ENCODE measurements at regions not wholly inside any gene's neighbourhood (a gene's known extent, or its start where the extent isn't known, plus 50 kb on each side); places are given as distances from the start of the nearest gene placed in this dataset.
"Not testable (repeated sequence)": the region's sequence is repeated elsewhere in the genome, so short reads cannot be mapped to it uniquely, and the experiment has no call there.

GRCh38 chr4:13990596-13991589 lies 363.4 kb upstream of the BOD1L1 start:
- no peak for DNase-seq

DNA sequence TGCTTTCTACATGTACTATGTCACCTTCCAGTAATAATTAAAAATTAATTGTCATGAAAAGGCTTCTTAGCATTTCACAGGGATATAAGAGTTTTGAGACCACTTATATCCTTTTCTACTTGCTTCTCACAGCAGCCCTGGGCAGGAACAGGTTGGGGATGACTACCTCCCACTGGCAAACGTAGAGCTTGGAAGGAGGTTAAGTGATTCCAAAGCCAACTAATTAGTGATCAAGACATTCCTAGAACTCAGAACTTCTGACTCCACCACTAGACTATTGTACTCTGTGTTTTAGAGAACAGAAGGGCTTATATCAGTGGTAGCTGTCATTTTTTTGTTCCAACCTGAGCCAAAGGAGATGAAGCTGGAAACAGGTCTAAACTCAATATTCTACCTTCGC lies 364.5 kb upstream of the BOD1L1 start:
- no peak for DNase-seq

DNA sequence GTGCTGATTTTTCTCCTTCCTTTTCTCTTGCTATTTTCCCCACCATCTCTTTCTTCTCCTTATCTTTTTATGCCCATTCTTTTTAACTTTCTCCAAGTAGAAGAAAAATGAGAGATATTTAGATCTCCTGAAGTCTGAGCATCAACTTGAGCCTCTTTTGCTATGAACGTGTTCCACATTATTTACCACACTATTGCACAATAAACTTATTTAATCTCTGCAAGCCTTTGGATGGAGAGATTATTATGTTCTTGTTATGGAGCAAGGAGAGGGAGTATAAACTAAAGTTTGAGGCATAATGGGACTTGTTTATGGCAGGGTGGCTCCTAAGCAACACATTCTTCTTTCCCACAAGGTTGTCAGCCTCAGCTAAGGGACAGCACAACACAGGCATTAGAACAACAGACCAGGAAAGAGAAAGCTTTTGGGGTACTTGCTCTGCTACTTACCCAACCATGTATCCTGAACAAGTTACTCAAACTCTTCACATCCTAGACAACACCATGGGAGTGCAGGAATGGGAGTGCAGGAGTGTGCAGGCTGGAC lies 365.5 kb upstream of the BOD1L1 start:
- DNase-seq = no peak

DNA sequence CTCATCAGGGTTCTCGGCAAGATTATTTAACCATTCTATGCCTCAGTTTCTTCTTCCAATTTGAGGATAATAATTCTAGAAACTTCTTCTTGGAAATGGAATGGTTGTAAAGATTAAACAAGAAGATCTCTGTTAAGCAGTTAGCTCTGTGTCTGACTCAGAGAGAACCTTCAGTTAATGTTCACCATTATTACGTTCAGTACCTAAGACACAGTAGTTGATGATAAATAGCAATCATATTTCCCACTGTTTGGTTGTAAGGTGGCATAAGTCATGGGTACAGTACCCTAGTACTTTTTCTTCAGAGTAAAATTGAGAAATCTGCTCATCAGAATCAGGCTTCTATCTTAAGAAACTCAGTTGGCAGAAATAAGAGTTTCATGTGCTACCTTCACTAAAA lies 366.5 kb upstream of the BOD1L1 start:
- no peak for DNase-seq

DNA sequence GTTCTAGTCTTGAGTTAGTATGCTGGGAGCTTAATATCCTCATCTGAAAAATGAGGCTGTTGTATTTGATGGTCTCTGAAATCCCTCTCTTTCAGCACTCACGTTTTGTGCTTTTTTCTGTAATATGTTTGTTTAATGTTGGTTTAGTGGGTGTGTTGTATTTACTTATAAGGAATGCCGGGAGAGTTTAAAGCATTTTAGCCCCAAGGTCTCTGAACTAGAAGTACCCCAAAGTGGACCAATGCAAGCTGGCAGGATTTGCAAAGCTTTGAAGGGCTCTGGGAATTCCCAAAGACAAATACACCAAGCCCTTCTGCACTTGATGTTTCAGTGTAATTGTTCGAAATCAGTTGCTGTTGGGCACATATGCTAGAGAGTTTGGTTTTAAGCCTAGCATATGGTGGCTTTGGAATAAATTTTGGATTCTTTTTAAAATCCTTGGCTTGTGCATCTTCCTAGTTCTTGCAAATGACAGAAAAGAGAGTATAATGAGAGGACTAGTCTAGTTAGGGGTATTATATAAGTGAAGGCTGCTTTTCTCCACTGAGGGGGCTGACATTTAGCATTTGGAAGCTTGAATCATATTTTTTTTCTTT lies 371.4 kb upstream of the BOD1L1 start:
- no peak for DNase-seq

DNA sequence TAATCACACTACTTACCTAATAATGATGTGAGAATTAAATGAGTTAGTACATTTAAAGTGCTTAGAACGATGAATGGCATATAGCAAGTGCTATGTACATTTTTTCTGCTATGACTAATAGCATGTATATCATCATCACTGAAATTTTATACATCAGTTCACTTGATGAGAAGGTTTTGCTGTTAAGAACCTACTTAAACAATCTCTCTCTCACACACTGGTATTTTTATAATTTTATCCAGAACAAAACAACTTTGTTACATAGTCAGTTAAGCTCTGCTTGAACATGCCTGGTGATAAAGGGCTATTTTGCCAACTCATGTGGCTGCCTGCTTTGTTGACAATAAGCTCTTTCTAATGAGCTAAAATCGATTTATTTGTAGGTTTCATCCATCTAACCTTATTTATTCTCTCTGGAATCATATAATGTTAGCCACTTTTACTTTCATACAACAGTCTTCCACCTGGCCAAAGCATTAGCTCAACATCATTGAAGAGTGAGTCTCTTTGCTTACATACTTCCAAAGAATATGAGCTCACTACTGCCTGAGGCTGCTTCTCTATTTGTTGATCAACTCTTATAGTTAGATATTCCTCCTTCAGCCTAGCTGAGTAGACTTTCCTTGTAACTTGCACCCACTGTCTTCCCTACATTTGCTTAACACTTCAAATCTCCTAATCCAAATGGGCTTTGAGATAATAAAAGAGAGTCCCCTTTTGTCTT lies 372.7 kb upstream of the BOD1L1 start:
- no peak for DNase-seq

- DNase-seq = not testable (repeated sequence)
Measured at GRCh38 chr4:14002331-14002730, 374.8 kb upstream of the BOD1L1 start.

- DNase-seq = no peak
Measured at GRCh38 chr4:14008494-14008893, 381.0 kb upstream of the BOD1L1 start.

- DNase-seq = no peak
Measured at GRCh38 chr4:14018191-14018853, 390.8 kb upstream of the BOD1L1 start.

- DNase-seq = no peak
Measured at GRCh38 chr4:14022456-14022855, 394.9 kb upstream of the BOD1L1 start.

DNA sequence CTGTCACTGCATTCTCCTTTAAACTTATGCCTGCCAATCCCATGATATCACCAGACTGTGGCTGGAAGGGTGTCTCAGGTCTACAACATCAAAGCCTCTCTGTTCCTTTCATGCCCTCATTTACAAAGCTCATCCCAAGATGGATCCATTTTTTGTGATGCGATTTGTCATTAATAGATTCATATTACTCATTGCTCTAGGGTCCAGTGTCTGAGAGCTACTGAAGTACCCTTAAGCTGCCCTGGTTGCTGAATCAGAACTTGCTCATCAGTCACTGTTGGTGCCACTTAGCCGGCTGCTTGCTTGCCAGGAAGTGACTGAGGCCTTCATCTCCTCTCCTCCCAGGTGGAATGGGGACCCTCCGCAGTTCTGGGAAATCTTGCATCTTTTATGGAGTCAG lies 395.5 kb upstream of the BOD1L1 start:
- no peak for DNase-seq

GRCh38 chr4:14023896-14024295 lies 396.4 kb upstream of the BOD1L1 start:
- no peak for DNase-seq

GRCh38 chr4:14025111-14025510 lies 397.6 kb upstream of the BOD1L1 start:
- DNase-seq = no peak

DNA sequence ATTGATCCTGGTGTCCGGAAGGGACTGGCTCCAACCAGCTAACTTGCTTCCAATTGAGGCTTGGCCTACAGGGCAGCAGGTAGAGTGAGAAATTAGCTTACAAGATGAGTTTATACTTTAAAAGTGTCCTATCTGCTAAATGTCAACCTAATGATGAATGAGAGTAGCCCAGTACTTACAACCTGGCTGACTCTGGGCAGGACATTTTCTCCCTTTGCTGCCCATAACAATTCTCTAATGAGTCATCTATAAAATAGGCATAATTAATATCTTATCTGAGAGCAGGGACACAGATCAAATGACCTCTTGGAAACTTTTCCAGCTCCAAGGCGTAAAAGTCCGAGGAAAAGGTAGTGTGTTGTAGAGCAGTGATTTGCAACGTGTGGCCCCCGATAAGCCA lies 398.4 kb upstream of the BOD1L1 start:
- DNase-seq = no peak

GRCh38 chr4:14028862-14029261 lies 401.3 kb upstream of the BOD1L1 start:
- no peak for DNase-seq

GRCh38 chr4:14035076-14035475 lies 407.6 kb upstream of the BOD1L1 start:
- no peak for DNase-seq

- DNase-seq = no peak
Measured at GRCh38 chr4:14043203-14043602, 415.7 kb upstream of the BOD1L1 start.

- DNase-seq = no peak
Measured at GRCh38 chr4:14046642-14047041, 419.1 kb upstream of the BOD1L1 start.

DNA sequence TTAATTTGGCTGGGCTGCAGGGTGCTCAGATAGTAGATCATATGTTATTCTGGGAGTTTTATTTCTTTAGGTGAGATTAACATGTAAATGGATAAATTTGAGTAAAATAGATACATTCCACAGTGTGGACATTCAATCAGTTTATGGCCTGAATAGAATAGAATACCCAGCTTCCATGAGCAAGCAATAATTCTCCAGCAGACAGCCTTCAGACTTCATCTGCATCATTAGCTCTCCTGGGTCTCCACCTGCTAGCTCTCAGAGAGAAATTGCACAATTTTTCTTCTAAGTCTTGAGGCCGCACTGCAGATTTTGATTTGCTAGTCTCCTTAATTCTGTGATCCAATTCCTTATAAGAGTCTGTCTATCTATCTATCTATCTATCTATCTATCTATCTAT lies 420.3 kb upstream of the BOD1L1 start:
- no peak for DNase-seq

DNA sequence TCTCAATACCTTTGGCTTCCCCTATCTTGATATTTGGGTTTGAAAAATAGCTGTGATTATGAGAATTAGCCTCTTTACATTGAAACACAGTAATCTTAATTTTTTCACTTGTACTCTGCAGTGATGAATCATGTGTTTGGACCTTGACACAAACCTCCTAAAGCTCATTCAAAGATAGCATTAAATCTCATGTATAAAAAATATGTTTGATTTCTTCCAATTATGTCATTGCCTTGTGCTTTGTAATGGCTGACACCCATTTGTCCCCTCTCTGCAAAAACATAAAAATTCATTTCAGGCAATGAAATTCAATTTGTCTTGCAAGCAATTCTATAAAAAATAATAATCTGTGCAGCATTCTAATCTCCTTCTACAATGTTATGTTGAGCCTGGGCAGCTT lies 422.4 kb upstream of the BOD1L1 start:
- DNase-seq = no peak

- no peak for DNase-seq
Measured at GRCh38 chr4:14053291-14053690, 425.8 kb upstream of the BOD1L1 start.

DNA sequence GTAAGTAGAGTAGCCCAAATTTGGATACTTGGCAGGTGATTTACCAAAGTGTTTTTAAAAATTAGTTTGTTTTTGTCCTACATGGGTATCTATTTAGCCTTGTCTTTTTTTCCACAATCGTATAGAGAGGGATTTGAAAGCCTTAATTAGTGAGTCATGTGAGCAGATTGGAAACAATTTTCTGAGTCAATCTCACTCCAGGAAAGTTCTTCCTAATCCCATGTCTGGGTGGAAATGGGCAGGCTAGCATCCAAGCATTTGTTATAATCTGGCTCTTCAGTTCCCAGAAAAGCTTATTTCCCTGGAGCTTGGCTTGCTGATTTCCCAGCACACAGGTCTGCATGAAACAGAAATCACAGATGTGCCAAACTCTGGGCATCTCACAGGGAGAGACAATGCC lies 426.9 kb upstream of the BOD1L1 start:
- no peak for DNase-seq

DNA sequence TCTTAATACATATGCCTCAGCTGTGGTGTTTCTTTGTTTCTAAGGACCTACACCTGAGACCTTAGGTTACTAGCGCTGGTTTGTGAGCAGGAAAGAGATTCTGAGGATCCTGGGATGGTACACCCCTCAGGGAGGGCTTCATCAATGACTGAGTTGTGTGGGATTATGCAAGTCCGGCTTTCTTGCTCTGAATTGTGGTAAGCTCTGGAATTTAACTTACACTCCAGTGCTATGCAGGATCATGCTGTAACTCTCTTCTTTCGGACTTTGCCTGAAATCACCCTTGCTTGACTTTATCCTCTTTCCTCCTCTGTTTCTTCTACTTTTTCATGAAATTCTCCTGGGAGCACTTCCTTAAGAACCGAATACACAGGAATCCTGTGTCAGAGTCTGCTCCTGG lies 431.5 kb upstream of the BOD1L1 start:
- DNase-seq = no peak

Measured in CD4-positive, alpha-beta T cell treated with Interleukin-6 for 4 hours (primary cell).